ENCODE measurements at regions not wholly inside any gene's neighbourhood (a gene's known extent, or its start where the extent isn't known, plus 50 kb on each side); places are given as distances from the start of the nearest gene placed in this dataset.

DNA sequence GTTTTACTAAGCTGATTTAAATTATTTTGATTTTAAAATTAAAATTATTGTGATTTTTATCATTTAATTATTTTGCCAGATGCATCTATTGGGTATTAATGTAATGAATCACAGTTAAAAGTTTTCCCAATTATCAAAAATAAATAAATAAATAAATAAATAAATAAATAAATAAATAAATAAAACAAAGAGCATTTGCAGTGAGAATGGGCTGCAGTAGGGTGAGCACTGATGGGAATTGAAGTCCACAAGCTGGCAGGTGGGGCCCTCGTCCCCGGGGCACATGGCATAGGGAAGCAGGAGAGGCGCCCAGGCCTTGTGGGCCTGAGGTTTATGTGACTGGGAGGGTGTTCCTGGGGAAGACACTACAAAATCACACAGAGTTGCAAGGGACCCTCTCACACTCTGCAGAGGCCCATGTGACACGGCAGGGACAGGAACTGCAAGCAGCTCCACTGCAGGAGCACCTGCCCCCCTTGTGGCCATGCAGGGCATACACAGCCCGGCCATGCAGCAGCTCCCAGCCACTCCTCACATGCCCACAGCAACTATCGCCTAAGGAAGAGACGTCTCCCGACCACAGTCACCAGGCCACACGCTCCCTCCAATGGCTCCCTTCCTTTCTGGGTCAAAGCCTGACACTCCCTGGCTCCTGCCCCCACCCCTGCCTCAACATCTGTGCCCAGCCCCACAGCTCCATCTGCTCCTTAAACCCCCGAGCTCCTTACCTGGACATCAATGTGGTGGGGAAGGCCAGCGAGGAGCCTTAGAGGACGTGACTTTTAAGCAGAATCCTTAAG, 256.3 kb upstream of the SFSWAP start:
- TF ChIP-seq POLR2A (IDR thresholded peaks at IDR 0.05) (no peak), CTCF (IDR thresholded peaks at IDR 0.05) (peak; percentile 24 to 59 (median 37))
- DNase-seq = no peak
- intact Hi-C loops (cut with DNase I; ENCODE audit: low total_unique reads) = no loop called here
- Histone ChIP-seq H3K27ac (no peak overlapping the region), H3K27me3 (no peaks in the 10 kb centered on the region), H3K9me3 (peaks cover 0 to 4% of the 10 kb centered on the region in 2 donors), H3K36me3 (no peaks in the 10 kb centered on the region), H3K4me3 (no peak overlapping the region), H3K4me1 (no peaks in the 10 kb centered on the region)

- no peak for TF ChIP-seq POLR2A (IDR thresholded peaks at IDR 0.05)
- TF ChIP-seq CTCF (IDR thresholded peaks at IDR 0.05) = no peak
- no peak overlapping the region for H3K27ac ChIP-seq
- DNase-seq = no peak
- no peaks in the 10 kb centered on the region for H3K4me1 ChIP-seq
- no peaks in the 10 kb centered on the region for H3K27me3 ChIP-seq
- peaks cover 0 to 4% of the 10 kb centered on the region in 2 donors for H3K9me3 ChIP-seq
- no peaks in the 10 kb centered on the region for H3K36me3 ChIP-seq
- intact Hi-C loops (cut with DNase I; ENCODE audit: low total_unique reads) = no loop called here
- H3K4me3 ChIP-seq = no peak overlapping the region
Measured at GRCh38 chr12:131455218-131455506, 255.7 kb upstream of the SFSWAP start.

DNA sequence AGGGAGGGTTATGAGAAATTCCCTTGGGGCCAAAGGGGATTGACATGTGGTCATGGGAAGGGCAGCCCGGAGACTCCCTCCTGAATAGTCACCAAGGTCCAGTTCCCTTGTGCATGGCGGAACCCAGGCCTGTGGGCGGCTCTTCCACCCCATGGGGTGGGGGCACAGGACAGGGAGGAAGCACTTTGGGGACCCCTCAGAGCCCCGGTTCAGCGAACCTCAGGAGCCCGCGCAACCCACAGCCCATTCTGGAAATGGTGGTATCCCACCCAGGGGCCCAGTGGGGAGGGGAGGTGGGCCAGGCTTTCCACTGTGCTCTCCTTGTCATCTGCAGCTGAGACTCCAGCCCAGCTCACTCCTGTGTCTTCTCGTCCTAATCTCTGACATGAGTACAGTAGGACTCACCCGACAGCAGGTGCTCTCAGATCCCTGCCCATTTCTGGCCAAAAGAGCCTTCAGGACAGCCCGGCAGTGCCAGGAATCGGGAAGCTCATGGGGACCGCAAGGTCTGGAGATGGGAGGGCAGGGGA, 255.2 kb upstream of the SFSWAP start:
- H3K27me3 ChIP-seq = no peaks in the 10 kb centered on the region

DNA sequence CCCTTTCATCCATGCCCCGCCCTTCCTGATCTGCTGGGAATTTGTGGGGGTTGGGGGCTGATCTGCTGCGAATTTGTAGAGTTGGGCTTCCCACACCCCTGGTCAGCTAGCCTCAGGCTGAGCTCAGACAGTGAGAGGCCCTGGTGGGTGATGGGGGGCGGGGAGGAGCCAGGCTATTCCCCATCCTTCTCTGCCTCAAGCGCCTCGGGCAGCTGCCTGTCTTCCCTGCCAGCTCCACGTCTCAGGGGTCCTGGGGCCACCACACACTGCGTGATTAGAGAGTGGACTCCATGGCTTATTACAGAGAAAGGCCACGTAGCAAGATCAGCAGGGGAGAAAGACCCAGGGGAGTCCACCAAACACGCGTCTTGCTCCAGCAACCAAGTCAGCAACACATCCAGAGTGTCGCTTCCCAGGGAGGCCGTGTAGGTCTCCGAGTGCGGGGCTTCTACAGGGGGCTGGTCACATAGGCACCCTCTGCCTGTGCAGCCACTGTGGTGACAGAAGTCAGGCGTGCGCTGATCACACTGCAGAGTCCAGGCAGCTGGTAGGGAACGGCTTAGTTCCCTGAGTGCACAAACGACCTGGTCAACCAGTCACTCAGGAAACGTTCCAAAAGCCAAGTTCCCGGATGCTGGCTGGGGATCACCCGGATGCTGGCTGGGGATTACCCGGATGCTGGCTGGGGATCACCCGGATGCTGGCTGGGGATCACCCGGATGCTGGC, 254.4 kb upstream of the SFSWAP start:
- intact Hi-C loops (cut with DNase I; ENCODE audit: low total_unique reads) = no loop called here
- no peak for DNase-seq
- H3K27me3 ChIP-seq = no peaks in the 10 kb centered on the region

More for the DNA sequence above, 255.2 kb upstream of the SFSWAP start:
- Histone ChIP-seq H3K36me3 (no peaks in the 10 kb centered on the region), H3K9me3 (peaks cover 0 to 4% of the 10 kb centered on the region in 2 donors), H3K4me1 (no peaks in the 10 kb centered on the region), H3K27ac (no peak overlapping the region), H3K4me3 (no peak overlapping the region)
- TF ChIP-seq CTCF (IDR thresholded peaks at IDR 0.05) = no peak
- no peak for TF ChIP-seq POLR2A (IDR thresholded peaks at IDR 0.05)
- DNase-seq = no peak
- intact Hi-C loops (cut with DNase I; ENCODE audit: low total_unique reads) = no loop called here

More for the DNA sequence above, 254.4 kb upstream of the SFSWAP start:
- Histone ChIP-seq H3K4me1 (no peaks in the 10 kb centered on the region), H3K4me3 (no peak overlapping the region), H3K9me3 (no peaks in the 10 kb centered on the region), H3K27ac (no peak overlapping the region), H3K36me3 (no peaks in the 10 kb centered on the region)
- TF ChIP-seq CTCF (IDR thresholded peaks at IDR 0.05) = no peak
- no peak for TF ChIP-seq POLR2A (IDR thresholded peaks at IDR 0.05)

Data from uterus (tissue), 3 donors.